GM19043 (cell line): ENCODE measurements at regions not wholly inside any gene's neighbourhood (a gene's known extent, or its start where the extent isn't known, plus 50 kb on each side); places are given as distances from the start of the nearest gene placed in this dataset.

Experiments
- ATAC-seq: cut with Tn5 transposase; IDR thresholded peaks from one replicate; pipeline ENCODE4 v1.9.1; 2021; ENCODE audit warnings: low read depth; ENCODE audit not compliant: unreplicated experiment

DNA sequence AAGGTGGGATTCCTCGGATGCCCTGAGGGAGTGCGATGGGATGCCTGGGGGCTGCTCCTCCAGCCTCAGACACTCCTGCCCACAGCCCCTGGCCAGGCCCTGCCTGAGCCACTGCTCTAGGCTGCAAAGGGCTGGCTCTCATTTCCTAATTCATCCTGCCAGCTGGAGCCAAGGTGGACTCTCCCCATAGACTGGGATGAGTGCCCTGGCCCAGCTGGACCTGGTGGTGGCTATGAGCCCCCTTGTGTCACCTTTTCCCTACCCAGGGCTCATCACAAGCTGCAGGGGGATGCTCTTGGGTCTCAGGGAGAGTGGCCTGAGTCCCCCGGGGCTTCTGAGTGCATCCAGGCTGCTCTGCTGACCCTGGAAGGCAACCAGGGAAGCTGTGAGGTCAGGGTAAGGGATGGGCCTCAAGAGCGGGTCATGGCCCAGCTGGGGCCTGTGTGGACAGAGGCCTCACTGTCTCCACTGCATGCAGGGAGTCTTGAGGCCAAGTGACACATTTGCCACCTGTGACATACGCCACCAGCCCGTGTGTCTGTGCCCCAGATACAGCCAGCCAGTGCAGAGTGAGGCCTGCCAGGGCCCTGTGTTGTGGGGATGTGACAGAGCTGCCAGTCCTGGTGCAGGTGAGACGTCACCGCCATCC, 102.7 kb upstream of the IER5L start:
- ATAC-seq: no peak

DNA sequence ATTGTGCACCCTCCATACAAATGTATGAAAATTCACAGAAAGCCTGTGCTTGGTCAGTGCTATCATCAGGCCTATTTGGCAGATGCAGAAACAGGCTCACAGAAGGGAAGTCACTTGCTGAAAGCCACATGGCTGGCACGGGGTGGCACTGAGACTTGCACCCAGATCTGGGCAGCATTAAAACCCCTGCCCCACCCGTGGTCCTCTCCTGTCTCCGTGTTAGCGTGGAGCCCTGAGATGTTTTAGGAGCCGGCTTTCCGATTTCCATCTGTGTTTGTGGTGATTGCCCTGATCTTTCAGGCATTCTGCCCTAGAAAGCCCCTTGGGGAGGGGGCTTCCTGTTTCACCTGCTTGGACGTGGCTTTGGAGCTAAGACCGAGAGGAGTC, 102.2 kb upstream of the IER5L start:
- ATAC-seq: no peak

- ATAC-seq: no peak
These were observed 100.6 kb upstream of the IER5L start for GRCh38 chr9:129278391-129279237.

- no peak for ATAC-seq
These were observed 98.6 kb upstream of the IER5L start for GRCh38 chr9:129276486-129277230.

DNA sequence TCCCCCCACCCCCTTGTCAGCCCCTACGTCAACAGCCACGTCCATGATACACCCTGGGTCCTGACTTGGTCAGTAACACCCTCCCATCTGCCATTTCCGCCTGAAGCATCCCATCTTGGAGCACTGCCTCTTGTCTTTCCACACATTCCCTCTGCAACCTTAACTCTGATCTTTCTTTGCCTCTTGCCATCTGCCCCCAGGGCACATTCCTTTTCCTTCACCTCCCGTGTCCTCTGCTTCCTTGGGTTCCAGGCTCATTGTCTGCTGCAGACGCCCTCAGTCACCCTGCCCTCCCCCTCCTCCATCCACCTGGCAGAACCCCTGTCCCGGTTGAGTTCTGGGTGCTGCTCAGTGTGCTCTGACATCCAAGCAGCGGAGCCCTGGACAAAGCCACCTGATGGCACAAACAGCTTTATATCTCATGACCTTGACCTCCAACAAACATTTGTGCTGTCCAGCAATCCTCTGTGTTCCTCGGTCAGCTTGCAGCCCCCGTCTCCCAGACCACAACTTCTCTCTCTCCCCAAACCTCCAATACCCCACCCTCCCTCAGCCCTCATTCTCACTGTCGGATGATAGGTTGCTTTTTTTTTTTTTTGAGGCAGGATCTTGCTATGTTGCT, 97.7 kb upstream of the IER5L start:
- ATAC-seq: no peak

- ATAC-seq: no peak
These were observed 96.1 kb upstream of the IER5L start for GRCh38 chr9:129273941-129274684.

DNA sequence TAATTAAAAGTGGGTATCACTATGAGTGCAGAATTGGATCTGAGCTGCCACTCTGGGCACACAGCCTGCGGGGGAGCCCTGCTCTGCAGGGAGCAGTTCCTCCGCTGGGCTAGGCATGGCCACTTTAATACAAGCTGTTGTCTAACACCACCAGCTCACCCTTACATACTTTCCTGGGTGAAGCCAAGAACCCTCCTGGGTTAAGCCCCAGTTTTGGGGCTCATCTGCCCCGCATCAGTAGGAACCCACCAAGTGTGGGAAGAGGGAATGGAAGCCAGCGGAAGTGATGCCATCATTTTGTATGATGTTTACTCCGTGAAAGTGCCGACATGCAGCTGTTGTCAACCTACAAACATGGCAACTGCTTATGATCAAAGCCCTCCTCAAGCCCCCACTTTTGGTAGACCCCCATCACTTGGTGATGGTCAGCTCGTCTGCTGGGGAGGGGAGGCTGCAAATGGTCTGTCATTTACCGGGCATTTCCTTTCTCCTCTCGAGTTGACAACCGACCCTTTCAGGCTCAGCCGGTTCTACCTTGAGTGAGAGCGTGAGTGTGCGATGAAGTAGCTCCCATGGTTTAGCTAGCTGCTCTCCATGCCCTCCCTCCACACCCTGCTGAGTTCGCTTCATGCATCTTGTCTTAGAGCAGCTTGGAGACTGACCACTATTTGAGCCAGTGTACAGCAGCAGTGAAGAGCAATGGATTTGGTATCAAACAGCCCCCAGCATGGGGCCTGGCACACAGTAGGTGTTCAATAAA, 95.3 kb upstream of the IER5L start:
- ATAC-seq: no peak

DNA sequence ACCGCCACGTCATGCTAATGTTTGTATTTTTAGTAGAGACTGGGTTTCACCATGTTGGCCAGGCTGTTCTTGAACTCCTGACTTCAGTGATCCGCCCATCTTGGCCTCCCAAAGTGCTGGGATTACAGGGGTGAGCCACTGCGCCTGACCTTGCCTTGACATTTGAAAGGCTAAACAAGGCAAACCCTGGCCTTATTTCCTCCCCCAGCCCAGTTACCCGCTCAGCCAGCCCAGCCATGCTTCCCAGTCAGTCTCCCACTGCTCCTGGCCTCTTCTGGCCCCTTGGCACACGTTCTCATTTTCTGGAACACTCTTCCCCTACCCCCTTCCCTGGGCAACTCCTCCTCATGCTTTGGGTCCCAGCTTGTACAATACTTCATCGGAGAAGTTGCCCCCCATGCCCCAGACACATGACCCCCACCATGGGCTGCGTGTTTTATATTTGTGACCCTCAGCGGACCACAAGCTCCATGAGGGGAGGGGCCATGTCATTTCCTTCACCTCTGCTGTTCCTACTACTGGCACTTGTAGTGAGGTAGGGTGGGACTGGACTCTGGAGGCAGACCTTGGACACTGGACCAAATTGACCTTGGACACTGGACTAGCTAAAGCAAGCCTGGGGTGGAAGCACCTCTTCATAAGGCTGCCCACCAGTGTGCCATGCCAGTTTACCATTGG, 94.4 kb upstream of the IER5L start:
- ATAC-seq: no peak

GRCh38 chr9:129270903-129271431, 92.9 kb upstream of the IER5L start:
- peak; percentile 50 for ATAC-seq

DNA sequence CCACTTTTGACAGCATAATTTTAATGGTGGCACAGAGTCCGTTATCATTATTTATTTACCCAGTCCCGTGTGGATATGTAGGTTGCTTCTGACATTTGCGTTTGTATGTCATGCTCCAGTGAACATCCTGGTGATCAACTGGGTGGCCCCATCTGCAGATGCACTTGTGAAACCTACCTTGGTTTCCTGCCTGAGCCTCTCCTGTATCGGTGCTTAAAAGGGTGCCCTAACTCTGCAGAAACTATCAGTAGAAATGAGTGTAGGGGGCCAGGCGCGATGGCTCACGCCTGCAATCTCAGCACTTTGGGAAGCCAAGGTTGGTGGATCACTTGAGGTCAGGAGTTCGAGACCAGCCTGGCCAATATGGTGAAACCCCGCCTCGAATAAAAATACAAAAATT, 92.1 kb upstream of the IER5L start:
- peak; percentile 66 for ATAC-seq

DNA sequence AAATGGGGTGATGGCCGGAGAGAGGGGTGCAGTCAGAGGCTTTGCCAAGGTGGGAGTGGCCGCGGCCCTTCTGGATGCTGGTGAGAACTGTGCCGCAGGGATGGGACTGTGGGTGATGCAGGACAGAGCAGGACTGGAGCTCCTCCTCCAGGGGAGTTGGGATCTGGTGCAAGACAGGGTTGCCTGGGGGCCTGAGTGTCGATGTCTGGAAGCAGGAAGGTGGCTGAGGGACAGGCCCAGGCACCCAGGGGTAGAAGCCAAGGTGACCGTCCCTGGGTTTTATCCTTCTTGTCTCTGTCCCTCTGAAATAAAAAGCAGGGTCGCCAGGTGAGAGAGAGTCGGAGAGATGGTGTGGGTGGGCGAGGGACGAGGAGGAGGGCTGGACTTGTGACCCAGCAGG, 89.1 kb upstream of the IER5L start:
- no peak for ATAC-seq

- no peak for ATAC-seq
These were observed 88.5 kb upstream of the IER5L start for GRCh38 chr9:129266536-129266935.

DNA sequence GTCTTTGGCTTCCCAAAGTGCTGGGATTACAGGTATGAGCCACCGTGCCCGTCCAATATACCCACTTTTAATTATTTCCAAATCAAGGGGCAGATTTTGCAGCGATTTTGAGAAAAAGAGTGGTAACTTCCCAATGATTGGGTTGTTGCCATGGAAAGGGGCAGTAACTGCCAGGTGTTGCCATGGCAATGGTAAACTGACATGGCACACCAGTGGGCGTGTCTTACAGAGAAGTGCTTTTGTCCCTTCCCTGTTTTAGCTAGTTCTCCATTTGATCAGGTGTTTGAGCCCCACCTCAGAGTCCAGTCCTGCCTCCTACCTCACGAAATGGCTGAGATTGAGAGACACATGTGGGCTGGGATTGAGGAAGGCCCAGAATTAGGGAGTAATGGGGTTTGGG, 86.3 kb upstream of the IER5L start:
- ATAC-seq: no peak

GRCh38 chr9:129263836-129264235, 85.8 kb upstream of the IER5L start:
- ATAC-seq: no peak

GRCh38 chr9:129262261-129262660, 84.2 kb upstream of the IER5L start:
- ATAC-seq: no peak

GRCh38 chr9:129259375-129259774, 81.3 kb upstream of the IER5L start:
- no peak for ATAC-seq

- no peak for ATAC-seq
These were observed 80.8 kb upstream of the IER5L start for GRCh38 chr9:129258823-129259301.

- ATAC-seq: no peak
These were observed 80.2 kb upstream of the IER5L start for GRCh38 chr9:129258124-129258822.
